ENCODE measurements at regions not wholly inside any gene's neighbourhood (a gene's known extent, or its start where the extent isn't known, plus 50 kb on each side); places are given as distances from the start of the nearest gene placed in this dataset.

GRCh38 chr10:118175148-118175547, 128.4 kb upstream of the RAB11FIP2 start:
- DNase-seq (ENCODE audit: low spot score) = no peak

- no peak for DNase-seq (ENCODE audit: low spot score)
Observed at GRCh38 chr10:118173296-118173695, 126.6 kb upstream of the RAB11FIP2 start.

- DNase-seq (ENCODE audit: low spot score) = no peak
Observed at GRCh38 chr10:118171861-118172260, 125.1 kb upstream of the RAB11FIP2 start.

- no peak for DNase-seq (ENCODE audit: low spot score)
Observed at GRCh38 chr10:118167056-118167700, 120.4 kb upstream of the RAB11FIP2 start.

GRCh38 chr10:118163217-118163616, 116.5 kb upstream of the RAB11FIP2 start:
- DNase-seq (ENCODE audit: low spot score) = no peak

GRCh38 chr10:118161461-118162246, 114.9 kb upstream of the RAB11FIP2 start:
- no peak for DNase-seq (ENCODE audit: low spot score)

- DNase-seq (ENCODE audit: low spot score) = no peak
Observed at GRCh38 chr10:118153287-118153686, 106.5 kb upstream of the RAB11FIP2 start.

- no peak for DNase-seq (ENCODE audit: low spot score)
Observed at GRCh38 chr10:118151461-118151860, 104.7 kb upstream of the RAB11FIP2 start.

GRCh38 chr10:118148247-118148646, 101.5 kb upstream of the RAB11FIP2 start:
- no peak for DNase-seq (ENCODE audit: low spot score)

- DNase-seq (ENCODE audit: low spot score) = no peak
Observed at GRCh38 chr10:118145256-118145655, 98.5 kb upstream of the RAB11FIP2 start.

GRCh38 chr10:118141471-118141870, 94.7 kb upstream of the RAB11FIP2 start:
- no peak for DNase-seq (ENCODE audit: low spot score)

GRCh38 chr10:118139321-118139720, 92.6 kb upstream of the RAB11FIP2 start:
- DNase-seq (ENCODE audit: low spot score) = no peak

GRCh38 chr10:118128675-118129074, 81.9 kb upstream of the RAB11FIP2 start:
- no peak for DNase-seq (ENCODE audit: low spot score)

GRCh38 chr10:118118716-118119115, 72.0 kb upstream of the RAB11FIP2 start:
- DNase-seq (ENCODE audit: low spot score) = no peak

GRCh38 chr10:118116715-118117449, 70.1 kb upstream of the RAB11FIP2 start:
- no peak for DNase-seq (ENCODE audit: low spot score)

- no peak for DNase-seq (ENCODE audit: low spot score)
Observed at GRCh38 chr10:118116362-118116714, 69.6 kb upstream of the RAB11FIP2 start.

- no peak for DNase-seq (ENCODE audit: low spot score)
Observed at GRCh38 chr10:118115701-118116100, 69.0 kb upstream of the RAB11FIP2 start.

- DNase-seq (ENCODE audit: low spot score) = no peak
Observed at GRCh38 chr10:118114992-118115391, 68.3 kb upstream of the RAB11FIP2 start.

GRCh38 chr10:118112543-118113125, 65.9 kb upstream of the RAB11FIP2 start:
- DNase-seq (ENCODE audit: low spot score) = no peak

GRCh38 chr10:118110750-118111149, 64.0 kb upstream of the RAB11FIP2 start:
- no peak for DNase-seq (ENCODE audit: low spot score)

GRCh38 chr10:118108194-118109026, 61.7 kb upstream of the RAB11FIP2 start:
- DNase-seq (ENCODE audit: low spot score) = no peak

- DNase-seq (ENCODE audit: low spot score) = no peak
Observed at GRCh38 chr10:118107541-118107940, 60.8 kb upstream of the RAB11FIP2 start.
